Transverse colon (tissue), 4 donors: ENCODE measurements at regions not wholly inside any gene's neighbourhood (a gene's known extent, or its start where the extent isn't known, plus 50 kb on each side); places are given as distances from the start of the nearest gene placed in this dataset.

Source experiments
- CTCF ChIP-seq, 5 experiments: fragments of 200-600 bp in 3 of 5; fragments of 450-650 bp in 2 of 5; sonication (generic) in 3 of 5; IDR thresholded peaks; 1 replicate in 2 of 5; 2 replicates in 3 of 5; pipeline ENCODE4 v1.5.1; 2016 to 2017; ENCODE audit warnings: antibody characterized with exemption in 5 of 5, inconsistent platforms in 3 of 5, mild to moderate bottlenecking in 2 of 5, moderate library complexity in 1 of 5
- POLR2A ChIP-seq: fragments of 450-650 bp; IDR thresholded peaks from one replicate; pipeline ENCODE4 v1.6.1; 2016; ENCODE audit warnings: antibody characterized with exemption, mild to moderate bottlenecking, moderate library complexity
- POLR2AphosphoS5 ChIP-seq, 3 donors: sonication (generic); formaldehyde crosslinking; IDR thresholded peaks; one replicate each; pipeline ENCODE4 v1.6.1; 2016; ENCODE audit warnings: antibody characterized with exemption in 3 of 3

- TF ChIP-seq CTCF (IDR thresholded peaks at IDR 0.05) (no peak), POLR2AphosphoS5 (IDR thresholded peaks at IDR 0.05) (no peak), POLR2A (no peak)
Observed at GRCh38 chr10:29140151-29140550, 148.7 kb upstream of the LYZL1 start.
